ENCODE measurements at regions not wholly inside any gene's neighbourhood (a gene's known extent, or its start where the extent isn't known, plus 50 kb on each side); places are given as distances from the start of the nearest gene placed in this dataset.

DNA sequence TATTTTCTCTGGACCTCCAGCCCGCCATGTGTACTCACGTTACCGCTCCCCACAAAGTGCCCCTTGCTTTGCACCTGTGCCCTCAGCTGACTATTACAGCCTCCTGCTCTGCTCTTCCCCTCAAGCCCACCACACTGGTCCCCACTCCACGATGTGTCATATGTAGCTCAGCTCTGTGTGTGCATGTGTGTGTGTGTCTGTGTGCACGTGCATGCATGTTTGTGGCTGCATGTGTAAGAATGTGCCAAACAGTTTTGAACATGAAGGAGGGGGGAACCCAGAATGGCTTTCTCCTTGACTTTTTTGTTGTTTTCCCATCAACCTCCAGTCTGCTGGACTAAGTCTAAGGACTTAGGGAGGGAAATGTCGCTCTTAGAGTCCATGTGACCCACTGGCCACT lies 54.8 kb upstream of the BTRC start:
- no peak for DNase-seq

DNA sequence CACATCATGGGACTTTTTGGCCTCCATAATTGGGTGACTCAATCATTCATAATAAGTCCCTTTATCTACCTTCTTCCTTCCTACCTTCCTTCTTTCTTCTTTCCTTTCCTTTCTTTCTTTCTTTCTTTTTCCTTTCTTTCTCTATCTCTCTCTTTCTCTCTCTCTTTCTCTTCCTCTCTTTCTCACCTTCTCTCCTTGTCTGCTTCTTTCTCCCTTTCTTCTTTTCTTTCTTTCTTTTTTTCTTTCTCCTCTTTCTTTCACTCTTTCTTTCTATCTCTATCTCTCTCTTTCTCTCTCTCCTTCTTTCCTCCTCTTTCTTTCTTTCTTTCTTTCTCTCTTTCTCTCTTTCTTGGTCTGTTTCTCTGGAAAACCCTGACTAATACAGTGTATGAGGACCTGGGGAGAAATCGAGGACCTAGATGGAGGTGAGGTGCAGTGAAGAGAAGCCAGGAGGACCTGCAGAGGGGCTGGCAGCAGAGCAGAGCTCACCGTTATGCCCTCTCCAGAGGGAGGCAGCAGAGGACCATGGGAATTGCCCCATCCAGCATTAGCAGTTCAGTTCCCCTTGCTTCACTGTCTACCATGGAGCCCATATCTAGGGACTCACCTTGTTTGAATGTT lies 52.7 kb upstream of the BTRC start:
- DNase-seq: peak in 1 of 14 donors; percentile 13

GRCh38 chr10:101303087-101303703 lies 50.8 kb upstream of the BTRC start:
- DNase-seq: no peak
